COLO668 (cell line): ENCODE measurements at regions not wholly inside any gene's neighbourhood (a gene's known extent, or its start where the extent isn't known, plus 50 kb on each side); places are given as distances from the start of the nearest gene placed in this dataset.

Experiments used
- DNase-seq: peaks from one replicate; lab custom pipeline; 2025; ENCODE audit not compliant: unreplicated experiment; lab: John Stamatoyannopoulos, UW

- DNase-seq: no peak
Measured at GRCh38 chr9:81841333-81841732, 86.9 kb upstream of the SPATA31D4 start.

GRCh38 chr9:81844131-81844567 is 84.1 kb upstream of the SPATA31D4 start:
- no peak for DNase-seq

GRCh38 chr9:81847181-81847915 is 80.9 kb upstream of the SPATA31D4 start:
- DNase-seq: no peak

GRCh38 chr9:81848472-81848871 is 79.8 kb upstream of the SPATA31D4 start:
- no peak for DNase-seq

GRCh38 chr9:81849631-81850259 is 78.5 kb upstream of the SPATA31D4 start:
- no peak for DNase-seq

GRCh38 chr9:81850724-81851123 is 77.5 kb upstream of the SPATA31D4 start:
- no peak for DNase-seq

GRCh38 chr9:81851340-81851739 is 76.9 kb upstream of the SPATA31D4 start:
- no peak for DNase-seq

GRCh38 chr9:81852820-81853219 is 75.4 kb upstream of the SPATA31D4 start:
- DNase-seq: no peak

GRCh38 chr9:81855538-81855937 is 72.7 kb upstream of the SPATA31D4 start:
- no peak for DNase-seq

GRCh38 chr9:81858657-81859430 is 69.4 kb upstream of the SPATA31D4 start:
- no peak for DNase-seq

GRCh38 chr9:81860581-81860980 is 67.6 kb upstream of the SPATA31D4 start:
- DNase-seq: no peak

GRCh38 chr9:81861644-81862043 is 66.6 kb upstream of the SPATA31D4 start:
- no peak for DNase-seq

- DNase-seq: no peak
Measured at GRCh38 chr9:81868145-81868544, 60.1 kb upstream of the SPATA31D4 start.

- DNase-seq: no peak
Measured at GRCh38 chr9:81871695-81872094, 56.5 kb upstream of the SPATA31D4 start.

- no peak for DNase-seq
Measured at GRCh38 chr9:81874250-81874649, 54.0 kb upstream of the SPATA31D4 start.

- no peak for DNase-seq
Measured at GRCh38 chr9:81874931-81875330, 53.3 kb upstream of the SPATA31D4 start.

- no peak for DNase-seq
Measured at GRCh38 chr9:81877047-81877446, 51.2 kb upstream of the SPATA31D4 start.
